A673 (cell line): ENCODE measurements at regions not wholly inside any gene's neighbourhood (a gene's known extent, or its start where the extent isn't known, plus 50 kb on each side); places are given as distances from the start of the nearest gene placed in this dataset.

Experiments used
- BruUV-seq: library from RNA; stranded (reverse); fragments of 400-500 nt; replicated peaks from 2 replicates; lab custom pipeline; 2021; lab: Mats Ljungman, UMichigan
- CTCF ChIA-PET: fragments of 300-600 bp; sonication (Branson Sonifier 250); formaldehyde crosslinking; loops from one replicate; lab custom pipeline; 2022; ENCODE audit warnings: antibody characterized with exemption; lab: Charles Lee
- POLR2A ChIA-PET: fragments of 300-600 bp; sonication (Branson Sonifier 250); formaldehyde crosslinking; loops from one replicate; lab custom pipeline; 2022; ENCODE audit warnings: antibody characterized with exemption; ENCODE audit not compliant: low non-redundant PET; lab: Charles Lee
- DNase-seq: peaks from one replicate; pipeline ENCODE4 v3.0.0-alpha.2; 2015; ENCODE audit warnings: low spot score
- H3K27ac ChIP-seq: fragments of 200-600 bp; sonication (generic); 2 replicates; pipeline ENCODE4 v1.5.1; 2016; ENCODE audit warnings: mixed run types, low read depth, mild to moderate bottlenecking, mixed read lengths, antibody characterized with exemption, low read length; ENCODE audit not compliant: poor library complexity, severe bottlenecking
- H3K27me3 ChIP-seq: fragments of 200-600 bp; sonication (generic); replicated peaks from 2 replicates; pipeline ENCODE4 v1.6.1; 2017; ENCODE audit warnings: mixed run types, low read depth, mild to moderate bottlenecking, mixed read lengths, antibody characterized with exemption, low read length; ENCODE audit not compliant: insufficient read depth, poor library complexity
- H3K36me3 ChIP-seq: fragments of 200-600 bp; sonication (generic); 2 replicates; pipeline ENCODE4 v1.6.1; 2016; ENCODE audit warnings: mixed run types, mild to moderate bottlenecking, mixed read lengths, antibody characterized with exemption, low read length; ENCODE audit not compliant: insufficient read depth, poor library complexity, severe bottlenecking
- H3K4me1 ChIP-seq: fragments of 200-600 bp; sonication (generic); 2 replicates; pipeline ENCODE4 v1.6.1; 2017; ENCODE audit warnings: mixed run types, mild to moderate bottlenecking, mixed read lengths, antibody characterized with exemption, low read length; ENCODE audit not compliant: insufficient read depth, poor library complexity, severe bottlenecking
- H3K4me3 ChIP-seq: fragments of 200-600 bp; sonication (generic); 2 replicates; pipeline ENCODE4 v1.5.1; 2016; ENCODE audit warnings: low read depth, mixed run types, mild to moderate bottlenecking, mixed read lengths, low read length; ENCODE audit not compliant: poor library complexity, severe bottlenecking
- H3K9me3 ChIP-seq: fragments of 200-600 bp; sonication (generic); 2 replicates; pipeline ENCODE4 v1.6.1; 2016; ENCODE audit warnings: mixed run types, low read depth, mild to moderate bottlenecking, mixed read lengths, antibody characterized with exemption, low read length; ENCODE audit not compliant: poor library complexity, severe bottlenecking
- CTCF ChIP-seq: fragments of 300-800, 200-600 bp; sonication (generic); conservative IDR thresholded peaks from 2 replicates; pipeline ENCODE4 v1.5.1; 2017; ENCODE audit warnings: low read depth, mild to moderate bottlenecking, antibody characterized with exemption, low read length, moderate library complexity, mixed read lengths
- EZH2 ChIP-seq: fragments of 200-600 bp; sonication (generic); IDR thresholded peaks from 2 replicates; pipeline ENCODE4 v1.6.1; 2017; ENCODE audit warnings: borderline replicate concordance, low read depth, mild to moderate bottlenecking, mixed read lengths, antibody characterized with exemption, low read length; ENCODE audit not compliant: poor library complexity, severe bottlenecking
- intact Hi-C: fragments of 100-400 bp; cut with micrococcal nuclease; formaldehyde crosslinking; loops from one replicate; pipeline ENCODE4 v1.10.0; 2022; ENCODE audit not compliant: unreplicated experiment

- CTCF ChIA-PET: no interaction called here
- no TSS peak for BruUV-seq
- POLR2A ChIA-PET: no interaction called here
- no peaks in the 10 kb centered on the region for H3K9me3 ChIP-seq
- intact Hi-C loops: no loop called here
- no peaks in the 10 kb centered on the region for H3K36me3 ChIP-seq
- H3K4me1 ChIP-seq: no peaks in the 10 kb centered on the region
- no peak overlapping the region for H3K4me3 ChIP-seq
- TF ChIP-seq EZH2 (no peak), CTCF (no peak)
- H3K27ac ChIP-seq: no peak overlapping the region
- no peaks in the 10 kb centered on the region for H3K27me3 ChIP-seq
- no peak for DNase-seq
Observed at GRCh38 chr2:48065096-48065495, 158.8 kb upstream of the FBXO11 start.

- DNase-seq: no peak
- TF ChIP-seq EZH2 (no peak), CTCF (no peak)
- Histone ChIP-seq H3K4me3 (no peak overlapping the region), H3K27me3 (no peaks in the 10 kb centered on the region), H3K27ac (no peak overlapping the region), H3K36me3 (no peaks in the 10 kb centered on the region), H3K4me1 (no peaks in the 10 kb centered on the region), H3K9me3 (no peaks in the 10 kb centered on the region)
- intact Hi-C loops: no loop called here
- no TSS peak for BruUV-seq
- ChIA-PET POLR2A (no interaction called here), CTCF (no interaction called here)
Observed at GRCh38 chr2:48066000-48066399, 159.7 kb upstream of the FBXO11 start.

GRCh38 chr2:48069769-48070168 lies 163.5 kb upstream of the FBXO11 start:
- Histone ChIP-seq H3K27ac (no peak overlapping the region), H3K4me3 (no peak overlapping the region), H3K27me3 (no peaks in the 10 kb centered on the region), H3K36me3 (no peaks in the 10 kb centered on the region), H3K4me1 (no peaks in the 10 kb centered on the region), H3K9me3 (no peaks in the 10 kb centered on the region)
- no peak for TF ChIP-seq CTCF
- no peak for TF ChIP-seq EZH2
- DNase-seq: no peak
- ChIA-PET POLR2A (no interaction called here), CTCF (no interaction called here)
- intact Hi-C loops: no loop called here
- no TSS peak for BruUV-seq

- H3K27ac ChIP-seq: no peak overlapping the region
- TF ChIP-seq EZH2: no peak
- no peak for TF ChIP-seq CTCF
- no peak overlapping the region for H3K4me3 ChIP-seq
- no peaks in the 10 kb centered on the region for H3K36me3 ChIP-seq
- intact Hi-C loops: no loop called here
- no peaks in the 10 kb centered on the region for H3K27me3 ChIP-seq
- no peaks in the 10 kb centered on the region for H3K9me3 ChIP-seq
- no peak for DNase-seq
- no TSS peak for BruUV-seq
- no peaks in the 10 kb centered on the region for H3K4me1 ChIP-seq
- POLR2A ChIA-PET: no interaction called here
- CTCF ChIA-PET: no interaction called here
Observed at GRCh38 chr2:48070415-48070814, 164.1 kb upstream of the FBXO11 start.
